ENCODE measurements at regions not wholly inside any gene's neighbourhood (a gene's known extent, or its start where the extent isn't known, plus 50 kb on each side); places are given as distances from the start of the nearest gene placed in this dataset.

GRCh38 chr13:86201477-86201876, 402.3 kb upstream of the SLITRK6 start:
- Histone ChIP-seq H2BK12ac (ENCODE audit: low read length) (no peak overlapping the region), H3K27ac (replicated peaks; ENCODE audit: low read length) (no peak overlapping the region), H3K23ac (ENCODE audit: low read depth, low read length, poor library complexity) (no peak overlapping the region), H4K8ac (ENCODE audit: low read depth, low read length) (no peak overlapping the region), H2BK5ac (ENCODE audit: low read length) (no peak overlapping the region), H3K4me1 (ENCODE audit: control insufficient read depth in 2 of 2, insufficient read depth in 1 of 2, low read depth in 1 of 2, low read length in 2 of 2) (no peaks in the 10 kb centered on the region), H4K91ac (ENCODE audit: low read depth, low read length, poor library complexity) (no peak overlapping the region), H2AFZ (ENCODE audit: low read length) (no peak overlapping the region), H3K36me3 (replicated peaks in 1 of 2; ENCODE audit: control insufficient read depth in 2 of 2, insufficient read depth in 2 of 2, low read length in 2 of 2) (no peaks in the 10 kb centered on the region), H3K9ac (ENCODE audit: low read depth, low read length, poor library complexity) (no peak overlapping the region), H3K27me3 (ENCODE audit: control insufficient read depth in 3 of 3, insufficient read depth in 3 of 3, low read depth in 1 of 3, low read length in 3 of 3) (no peaks in the 10 kb centered on the region), H3K4ac (ENCODE audit: low read length) (no peak overlapping the region), H3K14ac (ENCODE audit: low read length) (no peak overlapping the region), H3K18ac (ENCODE audit: low read length) (no peak overlapping the region), H2BK15ac (ENCODE audit: low read length) (no peak overlapping the region), H2BK120ac (ENCODE audit: low read depth, low read length) (no peak overlapping the region), H2AK5ac (ENCODE audit: low read depth, low read length) (no peak overlapping the region), H3K4me3 (ENCODE audit: low read length in 2 of 2) (no peak overlapping the region), H3K79me1 (ENCODE audit: low read depth, low read length) (no peaks in the 10 kb centered on the region), H3K4me2 (ENCODE audit: insufficient read depth, low read length, poor library complexity, severe bottlenecking) (no peak overlapping the region), H3K9me3 (replicated peaks in 1 of 2; ENCODE audit: control insufficient read depth in 2 of 2, insufficient read depth in 1 of 2, low read depth in 1 of 2, low read length in 2 of 2) (no peaks in the 10 kb centered on the region)
- WGBS, 2 donors (ENCODE audit: extremely low coverage in 2 of 2, insufficient read length in 2 of 2, insufficient replicate concordance in 1 of 2): no CpG with 5 or more reads among the region's 2 CpGs
- DNase-seq (ENCODE audit: low spot score): no peak

GRCh38 chr13:86193281-86193680, 394.1 kb upstream of the SLITRK6 start:
- H2BK12ac ChIP-seq (ENCODE audit: low read length): no peak overlapping the region
- no peak overlapping the region for H3K27ac ChIP-seq (replicated peaks; ENCODE audit: low read length)
- no peak overlapping the region for H2AFZ ChIP-seq (ENCODE audit: low read length)
- H3K18ac ChIP-seq (ENCODE audit: low read length): no peak overlapping the region
- H3K27me3 ChIP-seq (ENCODE audit: control insufficient read depth in 3 of 3, insufficient read depth in 3 of 3, low read depth in 1 of 3, low read length in 3 of 3): no peaks in the 10 kb centered on the region
- H3K79me1 ChIP-seq (ENCODE audit: low read depth, low read length): no peaks in the 10 kb centered on the region
- no peak overlapping the region for H4K91ac ChIP-seq (ENCODE audit: low read depth, low read length, poor library complexity)
- H3K4me3 ChIP-seq (ENCODE audit: low read length in 2 of 2): no peak overlapping the region
- no peak overlapping the region for H3K4me2 ChIP-seq (ENCODE audit: insufficient read depth, low read length, poor library complexity, severe bottlenecking)
- H2AK5ac ChIP-seq (ENCODE audit: low read depth, low read length): no peak overlapping the region
- no peak overlapping the region for H2BK5ac ChIP-seq (ENCODE audit: low read length)
- no CpG with 5 or more reads among the region's 1 CpG for WGBS, 2 donors (ENCODE audit: extremely low coverage in 2 of 2, insufficient read length in 2 of 2, insufficient replicate concordance in 1 of 2)
- no peak overlapping the region for H3K14ac ChIP-seq (ENCODE audit: low read length)
- no peak overlapping the region for H3K4ac ChIP-seq (ENCODE audit: low read length)
- H4K8ac ChIP-seq (ENCODE audit: low read depth, low read length): no peak overlapping the region
- no peak overlapping the region for H2BK120ac ChIP-seq (ENCODE audit: low read depth, low read length)
- H2BK15ac ChIP-seq (ENCODE audit: low read length): no peak overlapping the region
- H3K9ac ChIP-seq (ENCODE audit: low read depth, low read length, poor library complexity): no peak overlapping the region
- DNase-seq (ENCODE audit: low spot score): peak; percentile 4
- H3K9me3 ChIP-seq (replicated peaks in 1 of 2; ENCODE audit: control insufficient read depth in 2 of 2, insufficient read depth in 1 of 2, low read depth in 1 of 2, low read length in 2 of 2): no peaks in the 10 kb centered on the region
- H3K36me3 ChIP-seq (replicated peaks in 1 of 2; ENCODE audit: control insufficient read depth in 2 of 2, insufficient read depth in 2 of 2, low read length in 2 of 2): no peaks in the 10 kb centered on the region
- H3K23ac ChIP-seq (ENCODE audit: low read depth, low read length, poor library complexity): no peak overlapping the region
- H3K4me1 ChIP-seq (ENCODE audit: control insufficient read depth in 2 of 2, insufficient read depth in 1 of 2, low read depth in 1 of 2, low read length in 2 of 2): no peaks in the 10 kb centered on the region

- no peaks in the 10 kb centered on the region for H3K36me3 ChIP-seq (replicated peaks in 1 of 2; ENCODE audit: control insufficient read depth in 2 of 2, insufficient read depth in 2 of 2, low read length in 2 of 2)
- H2BK15ac ChIP-seq (ENCODE audit: low read length): no peak overlapping the region
- no peaks in the 10 kb centered on the region for H3K4me1 ChIP-seq (ENCODE audit: control insufficient read depth in 2 of 2, insufficient read depth in 1 of 2, low read depth in 1 of 2, low read length in 2 of 2)
- no peak overlapping the region for H2BK12ac ChIP-seq (ENCODE audit: low read length)
- H4K91ac ChIP-seq (ENCODE audit: low read depth, low read length, poor library complexity): no peak overlapping the region
- H3K14ac ChIP-seq (ENCODE audit: low read length): no peak overlapping the region
- H2BK5ac ChIP-seq (ENCODE audit: low read length): no peak overlapping the region
- no peak overlapping the region for H4K8ac ChIP-seq (ENCODE audit: low read depth, low read length)
- H3K23ac ChIP-seq (ENCODE audit: low read depth, low read length, poor library complexity): no peak overlapping the region
- no peak overlapping the region for H3K4me2 ChIP-seq (ENCODE audit: insufficient read depth, low read length, poor library complexity, severe bottlenecking)
- H3K4me3 ChIP-seq (ENCODE audit: low read length in 2 of 2): no peak overlapping the region
- H2BK120ac ChIP-seq (ENCODE audit: low read depth, low read length): no peak overlapping the region
- H2AK5ac ChIP-seq (ENCODE audit: low read depth, low read length): no peak overlapping the region
- no peaks in the 10 kb centered on the region for H3K9me3 ChIP-seq (replicated peaks in 1 of 2; ENCODE audit: control insufficient read depth in 2 of 2, insufficient read depth in 1 of 2, low read depth in 1 of 2, low read length in 2 of 2)
- no peaks in the 10 kb centered on the region for H3K79me1 ChIP-seq (ENCODE audit: low read depth, low read length)
- no peak for DNase-seq (ENCODE audit: low spot score)
- H3K18ac ChIP-seq (ENCODE audit: low read length): no peak overlapping the region
- no peak overlapping the region for H3K27ac ChIP-seq (replicated peaks; ENCODE audit: low read length)
- H3K9ac ChIP-seq (ENCODE audit: low read depth, low read length, poor library complexity): no peak overlapping the region
- no peak overlapping the region for H2AFZ ChIP-seq (ENCODE audit: low read length)
- WGBS, 2 donors (ENCODE audit: extremely low coverage in 2 of 2, insufficient read length in 2 of 2, insufficient replicate concordance in 1 of 2): no CpG with 5 or more reads among the region's 4 CpGs
- no peak overlapping the region for H3K4ac ChIP-seq (ENCODE audit: low read length)
- H3K27me3 ChIP-seq (ENCODE audit: control insufficient read depth in 3 of 3, insufficient read depth in 3 of 3, low read depth in 1 of 3, low read length in 3 of 3): no peaks in the 10 kb centered on the region
Measured at GRCh38 chr13:86188170-86188569, 389.0 kb upstream of the SLITRK6 start.

GRCh38 chr13:86185636-86186035, 386.4 kb upstream of the SLITRK6 start:
- Histone ChIP-seq H3K9ac (ENCODE audit: low read depth, low read length, poor library complexity) (peak overlapping the region; percentile 31), H3K36me3 (replicated peaks in 1 of 2; ENCODE audit: control insufficient read depth in 2 of 2, insufficient read depth in 2 of 2, low read length in 2 of 2) (no peaks in the 10 kb centered on the region), H3K79me1 (ENCODE audit: low read depth, low read length) (no peaks in the 10 kb centered on the region), H4K91ac (ENCODE audit: low read depth, low read length, poor library complexity) (no peak overlapping the region), H3K9me3 (replicated peaks in 1 of 2; ENCODE audit: control insufficient read depth in 2 of 2, insufficient read depth in 1 of 2, low read depth in 1 of 2, low read length in 2 of 2) (no peaks in the 10 kb centered on the region), H3K4me1 (ENCODE audit: control insufficient read depth in 2 of 2, insufficient read depth in 1 of 2, low read depth in 1 of 2, low read length in 2 of 2) (no peaks in the 10 kb centered on the region), H3K27ac (replicated peaks; ENCODE audit: low read length) (no peak overlapping the region), H3K4ac (ENCODE audit: low read length) (no peak overlapping the region), H2BK15ac (ENCODE audit: low read length) (no peak overlapping the region), H3K4me2 (ENCODE audit: insufficient read depth, low read length, poor library complexity, severe bottlenecking) (no peak overlapping the region), H3K18ac (ENCODE audit: low read length) (no peak overlapping the region), H2BK12ac (ENCODE audit: low read length) (no peak overlapping the region), H3K23ac (ENCODE audit: low read depth, low read length, poor library complexity) (no peak overlapping the region), H3K14ac (ENCODE audit: low read length) (no peak overlapping the region), H3K27me3 (ENCODE audit: control insufficient read depth in 3 of 3, insufficient read depth in 3 of 3, low read depth in 1 of 3, low read length in 3 of 3) (no peaks in the 10 kb centered on the region), H2AFZ (ENCODE audit: low read length) (peak overlapping the region; percentile 43), H4K8ac (ENCODE audit: low read depth, low read length) (no peak overlapping the region), H2AK5ac (ENCODE audit: low read depth, low read length) (no peak overlapping the region), H2BK120ac (ENCODE audit: low read depth, low read length) (no peak overlapping the region), H3K4me3 (ENCODE audit: low read length in 2 of 2) (no peak overlapping the region), H2BK5ac (ENCODE audit: low read length) (no peak overlapping the region)
- no CpG with 5 or more reads among the region's 5 CpGs for WGBS, 2 donors (ENCODE audit: extremely low coverage in 2 of 2, insufficient read length in 2 of 2, insufficient replicate concordance in 1 of 2)
- DNase-seq (ENCODE audit: low spot score): no peak
